H1 (cell line): ENCODE measurements at regions not wholly inside any gene's neighbourhood (a gene's known extent, or its start where the extent isn't known, plus 50 kb on each side); places are given as distances from the start of the nearest gene placed in this dataset.

Experiments used
- CTCF ChIA-PET: fragments of 300-600 bp; sonication (Branson Sonifier 250); formaldehyde crosslinking; loops from one replicate; lab custom pipeline; 2021; ENCODE audit not compliant: partially characterized antibody; lab: Charles Lee
- POLR2A ChIA-PET: fragments of 300-600 bp; sonication (Branson Sonifier 250); formaldehyde crosslinking; loops from one replicate; lab custom pipeline; 2021; ENCODE audit warnings: inconsistent platforms; ENCODE audit not compliant: partially characterized antibody; lab: Charles Lee
- DNase-seq, 2 experiments: peaks; one replicate each; pipeline versions ENCODE4 v3.0.0 to v3.0.0-alpha.2; 2010 to 2022; ENCODE audit warnings: low spot score in 2 of 2, low read depth in 1 of 2, mixed read lengths in 1 of 2
- FAIRE-seq: peaks from 2 replicates; lab custom pipeline; 2011; peaks lifted over from hg19 to GRCh38; lab: Jason Lieb, UNC
- H2AFZ ChIP-seq: 2 replicates; pipeline ENCODE4 v1.8.1; 2012; ENCODE audit warnings: low read length, inconsistent platforms
- H2AK5ac ChIP-seq: 2 replicates; pipeline ENCODE4 v1.6.1; 2013; ENCODE audit warnings: low read depth, low read length
- H2BK120ac ChIP-seq: replicated peaks from 2 replicates; pipeline ENCODE3; 2013; ENCODE audit warnings: low read depth, low read length, inconsistent platforms
- H2BK12ac ChIP-seq: 2 replicates; pipeline ENCODE4 v1.6.1; 2013; ENCODE audit warnings: low read depth, low read length
- H2BK15ac ChIP-seq: 2 replicates; pipeline ENCODE4 v1.6.1; 2013; ENCODE audit warnings: low read length
- H2BK20ac ChIP-seq: 2 replicates; pipeline ENCODE4 v1.6.1; 2013; ENCODE audit warnings: low read length
- H2BK5ac ChIP-seq: 2 replicates; pipeline ENCODE4 v1.6.1; 2013; ENCODE audit warnings: low read depth, low read length
- H3K14ac ChIP-seq: 2 replicates; pipeline ENCODE4 v1.6.1; 2013; ENCODE audit warnings: inconsistent platforms; ENCODE audit not compliant: insufficient read length
- H3K18ac ChIP-seq: 2 replicates; pipeline ENCODE4 v1.6.1; 2013; ENCODE audit warnings: low read length; ENCODE audit errors: extremely low read depth
- H3K23ac ChIP-seq: 2 replicates; pipeline ENCODE4 v1.6.1; 2013; ENCODE audit warnings: inconsistent platforms; ENCODE audit not compliant: insufficient read length
- H3K23me2 ChIP-seq: 2 replicates; pipeline ENCODE4 v1.6.1; 2013; ENCODE audit warnings: low read depth, low read length
- H3K27ac ChIP-seq: 2 replicates; pipeline ENCODE4 v1.6.1; 2011; ENCODE audit warnings: low read depth, low read length, inconsistent platforms
- H3K27me3 ChIP-seq, 4 experiments: replicated peaks in 1 of 4; 1 replicate in 1 of 4; 2 replicates in 3 of 4; pipeline versions ENCODE4 v1.6.1 to v1.8.1; 2011 to 2013; ENCODE audit warnings: low read length in 3 of 4, mild to moderate bottlenecking in 3 of 4, inconsistent platforms in 2 of 4, mixed read lengths in 2 of 4, moderate library complexity in 1 of 4; ENCODE audit not compliant: control insufficient read depth in 3 of 4, insufficient read depth in 3 of 4; ENCODE audit errors: extremely low read depth in 1 of 4
- H3K36me3 ChIP-seq, 4 experiments: 2 replicates each; pipeline versions ENCODE4 v1.6.1 to v1.8.1; 2011 to 2013; ENCODE audit warnings: mild to moderate bottlenecking in 4 of 4, low read length in 3 of 4, moderate library complexity in 2 of 4, control low read depth in 1 of 4, inconsistent platforms in 1 of 4; ENCODE audit not compliant: insufficient read depth in 4 of 4, control insufficient read depth in 2 of 4
- H3K4ac ChIP-seq: replicated peaks from 2 replicates; pipeline ENCODE3; 2013; ENCODE audit warnings: low read length, low read depth, mixed read lengths, inconsistent platforms; ENCODE audit not compliant: insufficient read length
- H3K4me1 ChIP-seq, 4 experiments: replicated peaks in 1 of 4; 1 replicate in 1 of 4; 2 replicates in 3 of 4; pipeline versions ENCODE4 v1.6.1 to v1.8.1; 2011 to 2013; ENCODE audit warnings: low read length in 3 of 4, inconsistent platforms in 2 of 4, mixed read lengths in 1 of 4; ENCODE audit not compliant: insufficient read depth in 4 of 4, control insufficient read depth in 3 of 4
- H3K4me2 ChIP-seq, 2 experiments: 2 replicates each; pipeline versions ENCODE4 v1.6.1 to v1.8.1; 2011 to 2013; ENCODE audit warnings: low read depth in 2 of 2, low read length in 2 of 2, control low read depth in 1 of 2, inconsistent platforms in 1 of 2, mild to moderate bottlenecking in 1 of 2; ENCODE audit not compliant: insufficient read depth in 1 of 2
- H3K4me3 ChIP-seq, 4 experiments: fragments of 200-600, 300-600 bp in 1 of 4; sonication (generic), shearing (Covaris generic), sonication (Bioruptor Twin) in 1 of 4; 2 replicates each; pipeline versions ENCODE4 v1.5.1 to v1.8.1; 2011 to 2016; ENCODE audit warnings: low read length in 4 of 4, low read depth in 3 of 4, control low read depth in 2 of 4, inconsistent platforms in 2 of 4, mild to moderate bottlenecking in 2 of 4, mixed read lengths in 1 of 4, moderate library complexity in 1 of 4; ENCODE audit not compliant: insufficient read depth in 2 of 4; ENCODE audit errors: extremely low read depth in 1 of 4
- H3K56ac ChIP-seq: replicated peaks from 2 replicates; pipeline ENCODE3; 2013; ENCODE audit warnings: low read depth, mild to moderate bottlenecking, mixed read lengths, low read length, inconsistent platforms; ENCODE audit not compliant: insufficient read length
- H3K79me1 ChIP-seq: 2 replicates; pipeline ENCODE4 v1.6.1; 2013; ENCODE audit warnings: low read depth, low read length, control low read depth
- H3K79me2 ChIP-seq, 2 experiments: 2 replicates each; pipeline versions ENCODE4 v1.6.1 to v1.8.1; 2012 to 2013; ENCODE audit warnings: low read length in 2 of 2, mild to moderate bottlenecking in 2 of 2, inconsistent platforms in 1 of 2; ENCODE audit not compliant: insufficient read depth in 2 of 2, control insufficient read depth in 1 of 2
- H3K9ac ChIP-seq, 4 experiments: replicated peaks in 1 of 4; 1 replicate in 1 of 4; 2 replicates in 3 of 4; pipeline versions ENCODE4 v1.6.1 to v1.8.1; 2011 to 2013; ENCODE audit warnings: low read depth in 3 of 4, low read length in 3 of 4, control low read depth in 2 of 4, mild to moderate bottlenecking in 2 of 4, moderate library complexity in 2 of 4, inconsistent platforms in 1 of 4; ENCODE audit errors: extremely low read depth in 1 of 4
- H3K9me3 ChIP-seq, 2 experiments: 2 replicates each; pipeline versions ENCODE4 v1.6.1 to v1.8.1; 2012 to 2013; ENCODE audit warnings: mild to moderate bottlenecking in 2 of 2, moderate library complexity in 2 of 2, control low read depth in 1 of 2, inconsistent platforms in 1 of 2, low read depth in 1 of 2, low read length in 1 of 2, mixed read lengths in 1 of 2; ENCODE audit not compliant: insufficient read depth in 2 of 2
- H4K20me1 ChIP-seq, 2 experiments: replicated peaks in 1 of 2; 2 replicates each; pipeline versions ENCODE3 to v1.8.1; 2011 to 2013; ENCODE audit warnings: inconsistent platforms in 2 of 2, low read length in 2 of 2, mild to moderate bottlenecking in 1 of 2; ENCODE audit not compliant: insufficient read depth in 2 of 2, control insufficient read depth in 1 of 2
- H4K5ac ChIP-seq: 2 replicates; pipeline ENCODE4 v1.6.1; 2013; ENCODE audit warnings: low read length, low read depth, mixed read lengths, inconsistent platforms; ENCODE audit not compliant: insufficient read length
- H4K8ac ChIP-seq: 2 replicates; pipeline ENCODE4 v1.8.0; 2013; ENCODE audit warnings: mild to moderate bottlenecking, moderate library complexity, low read length, inconsistent platforms; ENCODE audit not compliant: insufficient read depth; ENCODE audit errors: extremely low read depth
- H4K91ac ChIP-seq: replicated peaks from 2 replicates; pipeline ENCODE3; 2013; ENCODE audit warnings: low read length, mixed read lengths, inconsistent platforms; ENCODE audit not compliant: insufficient read length
- CBX5 ChIP-seq: fragments of 300-800, 300-1000 bp; sonication (generic); IDR thresholded peaks from 2 replicates; pipeline ENCODE4 v1.7.1; 2016; ENCODE audit warnings: antibody characterized with exemption, low read length, low read depth
- CHD2 ChIP-seq: IDR thresholded peaks from 2 replicates; pipeline ENCODE4 v1.6.1; 2012; ENCODE audit warnings: low read length, improper control_type of control experiment
- CREB1 ChIP-seq: IDR thresholded peaks from 2 replicates; pipeline ENCODE4 v1.6.1; 2012; ENCODE audit warnings: inconsistent platforms
- FOSL1 ChIP-seq: IDR thresholded peaks from 2 replicates; pipeline ENCODE4 v1.6.1; 2011; ENCODE audit warnings: mild to moderate bottlenecking, low read depth, low read length, moderate library complexity; ENCODE audit not compliant: insufficient read depth
- JUND ChIP-seq: IDR thresholded peaks from 2 replicates; pipeline ENCODE4 v1.6.1; 2011; ENCODE audit warnings: mild to moderate bottlenecking, improper control_type of control experiment, low read length
- KDM4A ChIP-seq: IDR thresholded peaks from one replicate; pipeline ENCODE4 v1.7.1; 2012; ENCODE audit warnings: low read depth, mild to moderate bottlenecking, moderate library complexity, low read length, inconsistent platforms; ENCODE audit not compliant: severe bottlenecking
- KDM5A ChIP-seq: fragments of 200-600 bp; IDR thresholded peaks from 2 replicates; pipeline ENCODE4 v1.7.1; 2012; ENCODE audit warnings: mild to moderate bottlenecking, low read length, inconsistent platforms, mixed read lengths
- NANOG ChIP-seq: IDR thresholded peaks from 2 replicates; pipeline ENCODE4 v1.6.1; 2011; ENCODE audit warnings: low read length, low read depth, mild to moderate bottlenecking, inconsistent platforms; ENCODE audit not compliant: insufficient read depth, poor library complexity, severe bottlenecking
- SIX5 ChIP-seq: IDR thresholded peaks from 2 replicates; pipeline ENCODE4 v1.6.1; 2011; ENCODE audit warnings: mild to moderate bottlenecking, low read depth, low read length
- SRF ChIP-seq: IDR thresholded peaks from 2 replicates; pipeline ENCODE4 v1.6.1; 2011; ENCODE audit warnings: mild to moderate bottlenecking, low read depth, low read length, moderate library complexity
- TAF7 ChIP-seq: optimal IDR thresholded peaks from 2 replicates; pipeline ENCODE3; 2011; ENCODE audit warnings: low read depth, mild to moderate bottlenecking, inconsistent platforms, low read length, moderate library complexity, borderline replicate concordance
- TBP ChIP-seq: IDR thresholded peaks from 2 replicates; pipeline ENCODE4 v1.6.1; 2011; ENCODE audit warnings: low read depth, low read length, improper control_type of control experiment
- WGBS, 2 experiments: shearing (Covaris generic) in 1 of 2; methylation state at CpG; one replicate each; pipeline versions ENCODE4 v1.1.6 to v1.1.7; 2013 to 2015; ENCODE audit warnings: low lambda C conversion rate in 2 of 2, mixed read lengths in 2 of 2, inconsistent platforms in 1 of 2, low coverage in 1 of 2, missing lambda C conversion rate in 1 of 2; ENCODE audit not compliant: insufficient replicate concordance in 2 of 2, insufficient coverage in 1 of 2, insufficient read length in 1 of 2; ENCODE audit errors: extremely low coverage in 1 of 2, missing lambda C conversion rate in 1 of 2; 5-methylcytosine and 5-hydroxymethylcytosine counted together
- TF ChIP-seq, protein P1 (sequence below), 3 experiments: IDR thresholded peaks; 1 replicate in 2 of 3; 2 replicates in 1 of 3; pipeline versions ENCODE4 v1.5.1 to v1.6.1; 2011; ENCODE audit warnings: low read length in 3 of 3, mild to moderate bottlenecking in 3 of 3, inconsistent platforms in 2 of 3, low read depth in 1 of 3, moderate library complexity in 1 of 3; ENCODE audit not compliant: insufficient read depth in 1 of 3; ENCODE audit errors: control extremely low read depth in 1 of 3

DNA sequence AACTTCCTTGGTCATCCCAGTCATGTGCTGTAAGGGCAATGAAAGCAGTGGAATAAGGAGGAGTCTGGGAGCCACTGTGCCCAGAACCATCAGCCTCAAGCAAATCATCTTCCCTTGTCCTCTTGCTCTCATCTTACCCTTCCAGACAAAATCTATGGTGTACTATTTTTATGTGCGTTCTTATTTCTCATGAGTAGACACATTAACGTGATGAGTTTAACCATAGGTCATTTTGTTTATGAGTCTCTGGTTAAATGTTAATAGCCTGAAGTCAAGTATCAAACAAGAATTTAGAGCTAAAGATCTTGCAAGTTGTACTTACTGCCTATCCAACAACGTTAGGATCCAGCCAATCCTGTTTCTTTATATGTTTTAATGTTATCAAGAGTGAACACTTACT, 495.3 kb downstream of the SPRY1 start:
- H2AFZ ChIP-seq = no peak overlapping the region
- no peaks in the 10 kb centered on the region for H3K79me1 ChIP-seq
- H2BK120ac ChIP-seq = no peak overlapping the region
- no peaks in the 10 kb centered on the region for H4K20me1 ChIP-seq
- POLR2A ChIA-PET = no interaction called here
- no peak overlapping the region for H4K5ac ChIP-seq
- no peaks in the 10 kb centered on the region for H3K23me2 ChIP-seq
- DNase-seq (no peak), FAIRE-seq (no peak)
- H2BK12ac ChIP-seq = no peak overlapping the region
- H3K27me3 ChIP-seq = no peaks in the 10 kb centered on the region
- H2BK15ac ChIP-seq = no peak overlapping the region
- H3K9me3 ChIP-seq = no peaks in the 10 kb centered on the region
- CTCF ChIA-PET = no interaction called here
- no peak overlapping the region for H2BK20ac ChIP-seq
- H3K36me3 ChIP-seq = no peaks in the 10 kb centered on the region
- H4K91ac ChIP-seq = no peak overlapping the region
- H3K79me2 ChIP-seq = no peaks in the 10 kb centered on the region
- H2AK5ac ChIP-seq = no peak overlapping the region
- no peak overlapping the region for H3K9ac ChIP-seq
- no peak overlapping the region for H3K27ac ChIP-seq
- H3K14ac ChIP-seq = no peak overlapping the region
- H3K4me2 ChIP-seq = no peak overlapping the region
- H3K4me3 ChIP-seq = no peak overlapping the region
- H3K23ac ChIP-seq = no peak overlapping the region
- H2BK5ac ChIP-seq = no peak overlapping the region
- TF ChIP-seq SIX5 (no peak), SRF (no peak), CBX5 (no peak), KDM5A (no peak), KDM4A (no peak), FOSL1 (no peak), TAF7 (no peak), JUND (no peak), CHD2 (no peak), TBP (no peak), NANOG (no peak), CREB1 (no peak)
- TF ChIP-seq, protein P1, sequence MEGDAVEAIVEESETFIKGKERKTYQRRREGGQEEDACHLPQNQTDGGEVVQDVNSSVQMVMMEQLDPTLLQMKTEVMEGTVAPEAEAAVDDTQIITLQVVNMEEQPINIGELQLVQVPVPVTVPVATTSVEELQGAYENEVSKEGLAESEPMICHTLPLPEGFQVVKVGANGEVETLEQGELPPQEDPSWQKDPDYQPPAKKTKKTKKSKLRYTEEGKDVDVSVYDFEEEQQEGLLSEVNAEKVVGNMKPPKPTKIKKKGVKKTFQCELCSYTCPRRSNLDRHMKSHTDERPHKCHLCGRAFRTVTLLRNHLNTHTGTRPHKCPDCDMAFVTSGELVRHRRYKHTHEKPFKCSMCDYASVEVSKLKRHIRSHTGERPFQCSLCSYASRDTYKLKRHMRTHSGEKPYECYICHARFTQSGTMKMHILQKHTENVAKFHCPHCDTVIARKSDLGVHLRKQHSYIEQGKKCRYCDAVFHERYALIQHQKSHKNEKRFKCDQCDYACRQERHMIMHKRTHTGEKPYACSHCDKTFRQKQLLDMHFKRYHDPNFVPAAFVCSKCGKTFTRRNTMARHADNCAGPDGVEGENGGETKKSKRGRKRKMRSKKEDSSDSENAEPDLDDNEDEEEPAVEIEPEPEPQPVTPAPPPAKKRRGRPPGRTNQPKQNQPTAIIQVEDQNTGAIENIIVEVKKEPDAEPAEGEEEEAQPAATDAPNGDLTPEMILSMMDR (IDR thresholded peaks at IDR 0.05; ENCODE audit: control extremely low read depth in 1 of 3, insufficient read depth in 1 of 3, low read depth in 1 of 3, low read length in 3 of 3) = no peak
- H3K4ac ChIP-seq = no peak overlapping the region
- no peak overlapping the region for H3K18ac ChIP-seq
- no peak overlapping the region for H4K8ac ChIP-seq
- no peaks in the 10 kb centered on the region for H3K4me1 ChIP-seq
- WGBS, 2 experiments = 94% methylated on average over 3 of the region's 3 CpGs; no CpG with 5 or more reads in 1 of the 2 experiments
- H3K56ac ChIP-seq = no peak overlapping the region
